NCI-H460 (cell line): ENCODE measurements at regions not wholly inside any gene's neighbourhood (a gene's known extent, or its start where the extent isn't known, plus 50 kb on each side); places are given as distances from the start of the nearest gene placed in this dataset.
"Not testable (repeated sequence)": the region's sequence is repeated elsewhere in the genome, so short reads cannot be mapped to it uniquely, and the experiment has no call there.

ENCODE experiments used
- DNase-seq: peaks from one replicate; pipeline ENCODE4 v3.0.0-alpha.2; 2016; ENCODE audit warnings: low read depth; ENCODE audit errors: extremely low read depth

DNA sequence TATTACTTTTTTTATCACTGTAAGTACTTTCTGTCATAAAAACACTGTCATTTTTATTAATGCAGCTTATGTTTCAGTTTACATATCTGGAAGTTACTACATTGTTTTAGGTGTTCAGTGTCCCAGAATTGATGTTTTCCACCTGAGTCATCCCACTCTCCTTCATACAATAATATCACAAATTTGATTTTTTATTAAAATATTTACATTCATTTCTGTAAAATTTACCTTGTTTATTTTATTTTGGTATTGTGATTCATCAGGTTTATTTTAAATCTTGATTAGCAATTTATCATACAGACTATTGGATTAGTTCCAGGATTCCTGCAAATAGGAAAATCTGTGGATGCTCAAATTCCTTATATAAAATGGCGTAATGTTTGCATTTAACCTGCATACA is 1662.9 kb downstream of the SUCLG1 start:
- DNase-seq: no peak

GRCh38 chr2:82795446-82795845 is 1663.6 kb downstream of the SUCLG1 start:
- peak; percentile 51 for DNase-seq

DNA sequence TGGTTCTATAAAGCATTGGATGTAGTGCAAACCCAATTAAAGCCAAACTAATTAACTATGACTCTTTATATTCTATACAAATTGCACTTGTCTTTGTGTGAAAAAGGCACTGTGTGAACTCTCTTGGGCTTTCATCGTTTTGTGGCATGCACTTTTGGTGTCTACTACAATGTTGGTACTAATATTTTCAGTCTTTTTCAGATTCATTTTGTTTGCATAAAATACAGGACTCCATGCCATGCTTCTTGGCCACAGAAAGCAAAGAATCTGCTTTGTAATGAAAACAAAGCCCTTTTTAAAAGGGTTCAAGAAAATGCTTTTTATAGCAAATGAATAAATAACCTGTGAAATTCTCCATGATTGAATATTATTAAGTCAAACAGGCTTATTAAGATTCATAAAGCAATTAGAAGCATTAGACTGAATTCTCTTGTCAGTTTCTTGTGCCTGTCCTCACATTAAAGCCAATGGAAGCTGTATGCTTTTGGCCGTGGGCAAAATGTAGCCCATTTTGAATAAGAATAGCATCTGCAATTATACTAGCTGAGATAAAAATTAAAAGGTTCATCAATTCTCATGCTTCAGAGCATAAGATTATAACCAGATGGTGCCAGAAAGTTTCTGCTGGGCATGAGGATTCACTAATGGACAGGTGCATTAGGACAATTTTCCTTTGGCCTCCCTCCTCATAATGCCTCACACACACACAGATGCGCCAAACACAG is 1665.2 kb downstream of the SUCLG1 start:
- DNase-seq: no peak

- peak; percentile 64 for DNase-seq
Observed at GRCh38 chr2:82792316-82792715, 1666.8 kb downstream of the SUCLG1 start.

DNA sequence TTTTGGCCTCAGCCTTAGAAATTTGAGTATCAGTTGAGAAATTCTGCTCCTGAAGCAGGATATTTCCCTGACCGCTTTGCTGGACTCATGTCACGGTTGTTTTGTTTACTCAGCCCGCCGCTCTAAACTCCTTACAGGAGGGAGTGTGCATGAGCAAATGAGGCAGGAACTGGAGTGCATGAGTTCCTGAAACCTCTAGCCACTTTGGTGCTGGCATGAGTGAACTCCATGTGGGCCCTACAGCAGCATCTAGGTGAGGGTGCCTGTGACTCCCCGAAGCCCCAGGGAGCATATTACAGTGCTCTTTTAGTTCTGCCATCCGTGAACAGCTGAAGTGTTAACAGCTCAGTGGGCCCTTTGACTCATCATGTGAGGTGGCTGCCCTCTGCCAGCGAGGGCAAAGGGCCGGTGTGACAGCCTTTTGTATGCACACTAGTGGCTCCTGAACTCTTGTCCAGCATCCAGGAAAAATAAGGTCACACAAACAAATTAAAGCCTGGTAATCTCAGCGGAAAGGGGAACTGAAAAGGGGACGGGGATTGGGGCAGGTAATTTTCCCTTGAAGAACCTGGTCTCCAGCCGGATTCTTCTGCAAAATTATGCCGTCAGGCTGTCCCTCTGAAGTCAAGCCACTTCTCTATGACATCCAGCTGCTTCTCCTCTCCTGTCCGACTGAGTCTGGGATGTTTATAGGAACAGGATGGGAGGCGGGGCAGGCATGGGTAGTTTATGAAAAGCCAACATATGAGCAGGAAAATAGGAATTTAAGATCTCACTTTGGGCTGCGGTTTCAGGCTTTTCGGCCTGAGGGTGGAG is 1668.7 kb downstream of the SUCLG1 start:
- peak; percentile 68 for DNase-seq

DNA sequence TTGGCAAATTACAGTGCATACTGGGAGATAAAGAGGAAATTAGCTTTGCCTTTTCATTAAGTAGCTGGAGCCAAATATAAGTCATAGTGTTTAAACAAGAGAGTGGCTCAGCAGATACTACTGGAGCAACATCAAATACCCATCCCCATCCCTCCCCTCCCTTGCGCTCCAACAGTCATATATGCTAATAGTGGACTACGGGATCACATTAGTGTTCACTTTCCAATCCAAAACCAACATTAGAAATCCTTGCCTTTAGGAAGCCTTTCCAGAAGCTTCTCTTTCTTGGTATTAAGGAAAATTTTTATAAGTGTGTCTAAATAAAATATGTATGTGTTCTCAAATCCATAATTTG is 1669.3 kb downstream of the SUCLG1 start:
- DNase-seq: peak; percentile 53

DNA sequence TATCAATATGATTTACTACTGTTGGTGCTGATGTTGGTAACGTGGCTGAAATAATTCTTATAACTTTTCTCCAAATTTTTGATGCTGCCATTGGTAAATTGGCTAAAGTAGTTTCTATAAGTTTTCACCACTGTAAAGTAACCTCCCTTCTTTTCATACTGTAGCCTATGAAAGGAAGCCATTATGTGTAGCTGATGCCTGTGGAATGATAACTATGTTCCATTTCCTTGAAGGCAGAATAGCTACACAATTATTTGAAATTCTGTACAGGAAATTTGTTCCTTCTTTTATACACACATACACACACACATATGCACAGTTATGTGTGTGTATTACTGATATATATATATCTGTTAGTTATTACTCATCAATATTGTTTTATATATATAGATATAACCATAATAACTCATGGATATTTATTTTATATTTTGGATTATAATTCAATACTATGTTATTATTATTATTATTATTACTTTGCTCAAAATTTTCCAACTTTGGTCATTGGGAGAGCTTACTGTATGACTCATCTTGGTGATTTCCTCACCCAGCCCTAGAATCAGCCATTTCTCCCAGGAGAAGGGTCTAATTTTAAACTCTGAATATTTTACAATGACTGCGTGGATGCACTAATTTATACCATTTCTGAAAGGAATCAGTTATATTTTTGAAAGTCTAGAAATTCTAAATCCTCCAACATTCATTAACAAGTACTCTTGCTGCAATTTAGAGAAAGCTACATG is 1677.7 kb downstream of the SUCLG1 start:
- no peak for DNase-seq

DNA sequence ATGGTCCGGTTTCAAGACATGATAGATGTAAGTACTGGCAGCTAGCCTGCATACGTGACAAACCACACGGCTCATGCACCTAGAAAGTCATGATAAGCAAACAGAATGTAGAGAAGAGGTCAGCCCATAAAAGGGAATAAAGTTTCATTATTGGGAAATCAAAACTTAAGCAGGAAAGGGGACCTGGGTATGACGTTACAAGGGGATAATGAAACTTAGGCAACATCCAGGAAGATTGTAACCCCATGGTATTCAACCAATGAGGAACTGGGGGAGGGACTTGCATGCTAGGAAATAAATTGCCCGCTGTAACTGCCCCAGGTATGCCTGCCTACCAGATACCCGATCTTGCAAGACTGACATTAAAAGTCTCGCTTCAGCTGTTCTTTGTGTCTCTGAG is 1679.0 kb downstream of the SUCLG1 start:
- DNase-seq: no peak

GRCh38 chr2:82752396-82752795 is 1706.7 kb downstream of the SUCLG1 start:
- no peak for DNase-seq

DNA sequence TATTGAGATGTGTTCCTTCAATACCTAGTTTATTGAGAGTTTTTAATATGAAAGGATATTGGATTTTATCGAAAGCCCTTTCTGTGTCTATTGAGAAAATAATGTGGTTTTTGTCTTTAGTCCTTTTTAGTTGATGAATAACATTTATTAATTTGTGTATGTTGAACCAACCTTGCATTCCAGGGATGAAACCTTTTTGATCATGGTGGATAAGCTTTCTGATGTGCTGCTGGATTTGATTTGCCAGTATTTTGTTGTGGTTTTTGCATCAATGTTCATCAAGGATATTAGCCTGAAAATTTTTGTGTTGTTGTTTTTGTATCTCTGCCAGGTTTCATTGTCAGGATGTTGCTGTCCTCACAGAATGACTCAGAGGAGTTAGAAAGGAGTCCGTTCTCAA is 1710.4 kb downstream of the SUCLG1 start:
- DNase-seq: no peak

DNA sequence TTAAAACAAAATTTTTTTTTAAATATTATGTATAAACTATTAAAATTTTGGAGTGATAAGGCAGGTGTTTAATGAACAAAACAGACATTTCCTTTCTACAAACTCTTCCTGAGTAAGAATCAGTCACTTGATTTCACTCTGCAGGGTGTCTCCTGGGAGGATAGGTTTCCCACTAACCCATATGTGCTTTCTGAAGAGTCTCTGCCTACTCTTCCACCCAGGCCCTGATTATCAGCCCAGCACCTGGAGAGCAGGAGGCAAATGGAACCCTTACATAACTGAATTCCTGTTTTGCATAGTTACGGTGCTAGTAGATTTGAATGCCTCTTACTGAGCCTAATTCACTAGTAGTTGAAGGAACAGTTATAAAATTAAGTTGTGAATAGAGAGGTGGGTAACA is 1718.6 kb downstream of the SUCLG1 start:
- no peak for DNase-seq

GRCh38 chr2:82737965-82738364 is 1721.1 kb downstream of the SUCLG1 start:
- not testable (repeated sequence) for DNase-seq

- no peak for DNase-seq
Observed at GRCh38 chr2:82735336-82735735, 1723.7 kb downstream of the SUCLG1 start.

DNA sequence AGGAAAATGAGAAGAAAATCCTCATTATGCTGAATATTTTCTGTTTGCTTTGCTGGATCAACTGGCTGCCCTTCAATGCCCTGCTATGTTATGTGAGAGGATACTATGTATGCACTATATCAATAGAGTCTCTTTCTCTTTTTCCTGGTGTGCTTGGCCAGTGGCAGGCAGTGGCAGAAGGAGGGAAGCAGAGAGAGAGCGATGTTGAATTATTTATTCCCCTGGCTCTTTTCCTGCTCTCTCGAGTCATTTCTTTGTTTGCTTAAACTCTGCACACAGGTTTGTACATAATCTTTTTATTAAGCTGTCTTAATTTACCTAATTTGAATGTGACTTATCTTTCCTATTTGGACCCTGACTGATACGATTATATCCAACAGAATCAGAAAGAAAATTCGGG is 1727.3 kb downstream of the SUCLG1 start:
- DNase-seq: no peak

DNA sequence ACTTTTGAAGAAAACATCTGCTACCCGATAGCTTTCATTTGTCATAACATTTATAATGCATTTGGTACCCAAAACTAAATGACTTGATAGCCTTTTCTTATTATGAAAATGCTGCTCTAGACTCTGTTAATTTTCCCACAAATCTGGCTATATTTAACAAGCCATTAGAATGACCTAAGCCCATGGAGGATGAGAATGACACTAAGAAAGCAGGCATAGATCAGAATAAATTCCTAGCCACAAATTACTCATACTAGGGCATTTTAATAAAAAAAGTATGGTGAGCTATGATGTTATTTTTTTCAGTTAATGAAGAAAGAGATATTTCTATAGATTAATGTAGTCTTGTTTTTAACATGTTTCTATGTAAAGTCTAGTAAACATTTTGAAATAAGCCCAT is 1728.3 kb downstream of the SUCLG1 start:
- DNase-seq: no peak

- no peak for DNase-seq
Observed at GRCh38 chr2:82728090-82728489, 1731.0 kb downstream of the SUCLG1 start.

- no peak for DNase-seq
Observed at GRCh38 chr2:82708681-82709080, 1750.4 kb downstream of the SUCLG1 start.

DNA sequence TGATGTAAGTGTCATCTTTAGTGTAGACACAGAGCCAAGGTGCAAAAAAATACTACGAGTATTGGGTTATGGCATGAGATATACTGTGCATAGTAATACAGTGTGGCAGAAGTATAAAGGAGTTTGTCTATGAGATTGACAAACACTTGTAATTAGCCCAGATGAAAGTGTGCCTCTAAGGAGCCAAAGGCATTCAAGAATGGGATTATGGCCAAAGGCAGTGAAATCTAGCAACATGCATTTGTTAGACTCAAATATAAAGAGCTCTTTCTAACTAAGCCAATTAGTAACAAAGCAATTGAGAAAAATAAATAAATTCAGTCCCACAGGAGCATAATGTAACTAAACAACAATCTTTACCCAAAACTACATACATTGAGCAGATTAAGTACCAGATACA is 1761.8 kb downstream of the SUCLG1 start:
- DNase-seq: no peak

DNA sequence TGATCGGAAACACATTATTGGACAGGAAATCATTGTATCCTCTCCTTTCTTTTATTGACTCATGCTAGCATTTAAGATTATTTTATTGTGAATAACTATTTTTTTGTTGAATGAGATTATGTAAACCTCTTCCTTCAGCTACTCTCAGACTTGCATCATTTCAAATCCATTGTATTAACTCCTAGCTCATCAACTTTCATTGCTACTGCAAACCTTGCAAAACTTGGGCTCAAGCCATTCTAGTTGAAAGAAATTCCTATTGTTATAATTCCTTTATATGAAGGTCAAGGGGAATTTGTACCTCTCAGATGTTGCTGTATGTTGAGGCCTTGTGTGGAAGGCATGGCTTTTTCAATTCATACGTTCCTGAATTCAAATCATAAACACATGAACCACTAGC is 1764.6 kb downstream of the SUCLG1 start:
- no peak for DNase-seq

GRCh38 chr2:82690757-82691411 is 1768.2 kb downstream of the SUCLG1 start:
- no peak for DNase-seq

DNA sequence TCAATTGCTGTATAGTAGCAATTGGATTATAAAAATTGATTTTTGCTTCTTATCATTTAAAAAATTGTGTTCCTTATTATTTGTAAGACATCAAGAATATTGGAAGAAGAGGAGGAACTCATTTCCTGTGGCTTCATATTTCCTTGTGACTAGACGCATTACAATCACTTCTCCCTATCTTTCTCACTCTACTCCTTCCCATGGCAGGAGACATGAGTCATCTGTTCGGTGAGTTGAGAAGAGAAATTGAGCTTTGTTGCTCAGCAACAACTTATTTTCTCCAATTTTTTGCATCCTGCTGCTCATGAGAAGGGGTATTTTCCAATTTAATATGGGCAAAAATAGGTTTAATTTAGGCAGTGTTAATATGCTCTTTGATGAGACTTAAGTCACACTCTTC is 1783.9 kb downstream of the SUCLG1 start:
- no peak for DNase-seq
